Neural progenitor cell (in vitro differentiated cells): ENCODE measurements at regions not wholly inside any gene's neighbourhood (a gene's known extent, or its start where the extent isn't known, plus 50 kb on each side); places are given as distances from the start of the nearest gene placed in this dataset.

Experiments
- DNase-seq: peaks from one replicate; pipeline ENCODE4 v3.0.0-alpha.2; 2016; ENCODE audit warnings: low spot score
- H2AFZ ChIP-seq: fragments of 200-600 bp; sonication (generic); replicated peaks from 2 replicates; pipeline ENCODE4 v1.6.1; 2016; ENCODE audit warnings: antibody characterized with exemption
- H3F3A ChIP-seq: fragments of 200-600 bp; sonication (generic); 2 replicates; pipeline ENCODE4 v1.6.1; 2016; ENCODE audit warnings: antibody characterized with exemption, low read depth
- H3K27ac ChIP-seq: fragments of 200-600 bp; sonication (generic); 2 replicates; pipeline ENCODE4 v1.5.1; 2016; ENCODE audit warnings: mild to moderate bottlenecking
- H3K27me3 ChIP-seq: fragments of 200-600 bp; sonication (generic); 2 replicates; pipeline ENCODE4 v1.6.1; 2016; ENCODE audit warnings: mild to moderate bottlenecking, moderate library complexity
- H3K36me3 ChIP-seq: fragments of 200-600 bp; sonication (generic); 2 replicates; pipeline ENCODE4 v1.5.1; 2016
- H3K4me1 ChIP-seq: fragments of 200-600 bp; sonication (generic); 2 replicates; pipeline ENCODE4 v1.6.1; 2016; ENCODE audit warnings: mixed run types
- H3K4me2 ChIP-seq: fragments of 200-600 bp; sonication (generic); 2 replicates; pipeline ENCODE4 v1.6.1; 2016
- H3K4me3 ChIP-seq: fragments of 200-600 bp; sonication (generic); 2 replicates; pipeline ENCODE4 v1.5.1; 2016
- H3K79me2 ChIP-seq: fragments of 200-600 bp; sonication (generic); 2 replicates; pipeline ENCODE4 v1.6.1; 2016; ENCODE audit warnings: low read depth
- H3K9ac ChIP-seq: fragments of 200-600 bp; sonication (generic); 2 replicates; pipeline ENCODE4 v1.6.1; 2016
- H3K9me3 ChIP-seq: fragments of 200-600 bp; sonication (generic); 2 replicates; pipeline ENCODE4 v1.5.1; 2016; ENCODE audit warnings: low read depth
- H4K20me1 ChIP-seq: fragments of 200-600 bp; sonication (generic); 2 replicates; pipeline ENCODE4 v1.6.1; 2016; ENCODE audit warnings: low read depth
- H3K27ac Mint-ChIP-seq: 3 replicates; pipeline ENCODE4 v1.8.0; 2021; ENCODE audit warnings: mixed read lengths
- H3K27me3 Mint-ChIP-seq: 2 replicates; pipeline ENCODE4 v1.8.0; 2022; ENCODE audit warnings: low read depth, mild to moderate bottlenecking, inconsistent platforms, moderate library complexity, mixed read lengths; ENCODE audit not compliant: insufficient read depth
- H3K36me3 Mint-ChIP-seq: 3 replicates; pipeline ENCODE4 v1.8.0; 2021; ENCODE audit warnings: mixed read lengths
- H3K4me1 Mint-ChIP-seq: 3 replicates; pipeline ENCODE4 v1.8.0; 2021; ENCODE audit warnings: mixed read lengths
- H3K4me3 Mint-ChIP-seq: 3 replicates; pipeline ENCODE4 v1.8.0; 2021; ENCODE audit warnings: mild to moderate bottlenecking, moderate library complexity, mixed read lengths
- H3K9me3 Mint-ChIP-seq: 3 replicates; pipeline ENCODE4 v1.8.0; 2020; ENCODE audit warnings: mixed read lengths
- EZH2 ChIP-seq: fragments of 200-600 bp; sonication (generic); IDR thresholded peaks from 2 replicates; pipeline ENCODE4 v1.6.1; 2017; ENCODE audit warnings: antibody characterized with exemption, mild to moderate bottlenecking, moderate library complexity
- EZH2phosphoT487 ChIP-seq: fragments of 200-600 bp; sonication (generic); IDR thresholded peaks from 2 replicates; pipeline ENCODE4 v1.6.1; 2017; ENCODE audit warnings: antibody characterized with exemption
- TF ChIP-seq, protein P1 (sequence below): fragments of 200-600 bp; sonication (generic); IDR thresholded peaks from 2 replicates; pipeline ENCODE4 v1.5.1; 2017; ENCODE audit warnings: antibody characterized with exemption, mild to moderate bottlenecking

DNA sequence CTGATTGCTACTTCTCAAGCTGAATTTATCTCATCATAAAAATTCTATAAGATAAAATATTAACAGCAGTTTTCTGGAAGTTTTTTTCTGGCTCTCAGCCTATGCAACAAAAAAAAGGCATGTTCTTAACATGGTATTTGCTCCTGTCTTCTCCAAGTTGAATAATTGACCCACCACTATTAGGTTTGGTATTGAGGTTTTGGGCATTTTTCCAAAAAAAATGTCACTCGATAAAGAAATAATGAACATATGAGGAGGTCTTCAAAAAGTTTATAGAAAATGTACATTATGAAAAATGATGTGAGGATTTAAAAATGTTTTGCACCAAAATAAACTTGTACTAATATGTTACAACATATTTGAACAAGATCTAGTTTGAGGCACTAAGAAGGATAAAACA lies 808.6 kb upstream of the RAG2 start:
- H3K36me3 Mint-ChIP-seq = no peaks in the 10 kb centered on the region
- H3K9me3 Mint-ChIP-seq = no peaks in the 10 kb centered on the region
- Histone ChIP-seq H2AFZ (no peak overlapping the region), H3K9me3 (no peaks in the 10 kb centered on the region), H3K27ac (no peak overlapping the region), H4K20me1 (no peaks in the 10 kb centered on the region), H3K36me3 (no peaks in the 10 kb centered on the region), H3K9ac (no peak overlapping the region), H3K4me2 (no peak overlapping the region), H3F3A (no peaks in the 10 kb centered on the region), H3K4me3 (no peak overlapping the region), H3K27me3 (no peaks in the 10 kb centered on the region), H3K4me1 (no peaks in the 10 kb centered on the region), H3K79me2 (no peaks in the 10 kb centered on the region)
- no peak for DNase-seq
- H3K4me1 Mint-ChIP-seq = no peaks in the 10 kb centered on the region
- no peaks in the 10 kb centered on the region for H3K27me3 Mint-ChIP-seq
- H3K27ac Mint-ChIP-seq = no peak overlapping the region
- no peak overlapping the region for H3K4me3 Mint-ChIP-seq
- TF ChIP-seq EZH2 (no peak), EZH2phosphoT487 (no peak)

DNA sequence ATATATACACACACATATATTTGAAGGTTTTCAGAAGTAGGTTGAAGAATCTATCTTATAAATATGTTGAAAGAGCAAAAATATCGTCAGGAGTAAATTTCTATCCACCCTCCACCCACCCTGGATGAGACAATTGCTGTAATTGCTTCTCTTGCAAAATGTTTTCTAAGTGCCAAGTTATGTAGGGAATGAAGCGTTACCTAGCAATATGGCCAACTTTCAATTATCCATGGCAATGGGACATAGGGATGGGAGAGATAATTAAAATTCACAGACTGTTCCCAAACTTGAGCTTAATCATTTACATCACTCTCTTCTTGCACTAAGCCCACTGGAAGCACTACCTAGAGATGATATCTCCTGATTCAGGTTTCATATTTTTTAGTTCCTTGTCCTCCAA lies 806.2 kb upstream of the RAG2 start:
- Histone ChIP-seq H4K20me1 (no peaks in the 10 kb centered on the region), H3K27ac (no peak overlapping the region), H3K27me3 (no peaks in the 10 kb centered on the region), H3K79me2 (no peaks in the 10 kb centered on the region), H2AFZ (no peak overlapping the region), H3F3A (no peaks in the 10 kb centered on the region), H3K9ac (no peak overlapping the region), H3K4me3 (no peak overlapping the region), H3K9me3 (no peaks in the 10 kb centered on the region), H3K4me1 (no peaks in the 10 kb centered on the region), H3K36me3 (no peaks in the 10 kb centered on the region), H3K4me2 (no peak overlapping the region)
- Mint-ChIP-seq H3K4me1 (no peaks in the 10 kb centered on the region), H3K4me3 (no peak overlapping the region), H3K27ac (no peak overlapping the region), H3K9me3 (no peaks in the 10 kb centered on the region), H3K27me3 (no peaks in the 10 kb centered on the region), H3K36me3 (no peaks in the 10 kb centered on the region)
- TF ChIP-seq EZH2phosphoT487 (no peak), EZH2 (no peak)
- TF ChIP-seq, protein P1, sequence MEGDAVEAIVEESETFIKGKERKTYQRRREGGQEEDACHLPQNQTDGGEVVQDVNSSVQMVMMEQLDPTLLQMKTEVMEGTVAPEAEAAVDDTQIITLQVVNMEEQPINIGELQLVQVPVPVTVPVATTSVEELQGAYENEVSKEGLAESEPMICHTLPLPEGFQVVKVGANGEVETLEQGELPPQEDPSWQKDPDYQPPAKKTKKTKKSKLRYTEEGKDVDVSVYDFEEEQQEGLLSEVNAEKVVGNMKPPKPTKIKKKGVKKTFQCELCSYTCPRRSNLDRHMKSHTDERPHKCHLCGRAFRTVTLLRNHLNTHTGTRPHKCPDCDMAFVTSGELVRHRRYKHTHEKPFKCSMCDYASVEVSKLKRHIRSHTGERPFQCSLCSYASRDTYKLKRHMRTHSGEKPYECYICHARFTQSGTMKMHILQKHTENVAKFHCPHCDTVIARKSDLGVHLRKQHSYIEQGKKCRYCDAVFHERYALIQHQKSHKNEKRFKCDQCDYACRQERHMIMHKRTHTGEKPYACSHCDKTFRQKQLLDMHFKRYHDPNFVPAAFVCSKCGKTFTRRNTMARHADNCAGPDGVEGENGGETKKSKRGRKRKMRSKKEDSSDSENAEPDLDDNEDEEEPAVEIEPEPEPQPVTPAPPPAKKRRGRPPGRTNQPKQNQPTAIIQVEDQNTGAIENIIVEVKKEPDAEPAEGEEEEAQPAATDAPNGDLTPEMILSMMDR = no peak
- DNase-seq = no peak

DNA sequence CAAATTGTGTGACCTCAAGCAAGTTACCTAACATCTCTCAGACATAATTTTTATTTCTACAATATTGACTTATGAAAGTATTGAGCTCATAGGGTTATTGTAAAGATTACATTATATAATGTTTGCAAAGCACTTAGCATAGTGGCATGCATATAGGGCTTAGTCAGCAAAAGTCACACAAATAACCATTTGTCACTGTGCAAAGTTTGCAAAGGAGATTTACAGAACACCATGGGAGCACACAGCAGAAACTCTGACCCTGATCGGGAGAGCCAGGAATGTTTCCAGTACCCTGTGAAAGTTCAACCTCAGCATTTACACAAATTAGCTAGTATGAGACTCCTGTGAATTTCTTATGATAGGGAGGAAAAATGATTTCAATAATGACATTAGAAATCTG lies 804.6 kb upstream of the RAG2 start:
- H3K4me3 ChIP-seq = no peak overlapping the region

DNA sequence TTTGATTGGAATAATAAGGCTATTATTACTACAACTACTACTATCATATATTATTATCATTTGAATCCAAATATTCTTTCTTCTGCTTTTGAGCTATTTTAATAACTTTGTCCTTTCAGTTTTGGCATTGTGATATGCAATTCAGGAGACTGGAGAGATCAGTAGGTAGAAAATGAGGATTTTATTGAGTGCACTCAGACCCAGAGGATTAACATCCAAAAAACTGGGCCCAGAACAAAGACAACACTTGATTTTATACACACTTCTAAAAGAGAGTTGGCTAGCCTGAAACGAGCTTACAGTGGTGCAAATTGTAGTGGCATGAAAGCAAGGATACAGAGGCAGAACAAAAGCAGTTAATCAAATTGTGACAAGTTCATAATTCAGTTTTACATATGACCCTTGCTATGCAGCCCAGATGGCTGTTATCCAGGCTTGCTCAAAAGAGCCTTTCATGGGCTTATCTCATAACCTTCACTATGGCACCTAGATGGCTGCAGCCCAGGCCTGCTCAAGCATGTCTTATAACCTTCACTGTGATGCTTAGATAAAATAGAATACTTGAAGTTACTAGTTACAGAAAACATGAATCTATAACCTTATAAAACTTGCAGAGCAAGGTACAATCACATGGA lies 796.3 kb upstream of the RAG2 start:
- Histone ChIP-seq H3K9me3 (peaks cover 23% of the 10 kb centered on the region), H3K4me2 (no peak overlapping the region), H3F3A (no peaks in the 10 kb centered on the region), H3K27ac (no peak overlapping the region), H3K36me3 (peaks cover 3% of the 10 kb centered on the region), H3K27me3 (no peaks in the 10 kb centered on the region), H3K4me3 (no peak overlapping the region), H4K20me1 (no peaks in the 10 kb centered on the region), H2AFZ (no peak overlapping the region), H3K79me2 (no peaks in the 10 kb centered on the region), H3K9ac (no peak overlapping the region), H3K4me1 (no peaks in the 10 kb centered on the region)
- no peaks in the 10 kb centered on the region for H3K36me3 Mint-ChIP-seq
- TF ChIP-seq EZH2phosphoT487 (no peak), EZH2 (no peak)
- TF ChIP-seq, protein P1 = no peak
- DNase-seq = no peak
- no peaks in the 10 kb centered on the region for H3K4me1 Mint-ChIP-seq
- no peak overlapping the region for H3K4me3 Mint-ChIP-seq
- peaks cover 18% of the 10 kb centered on the region for H3K9me3 Mint-ChIP-seq
- H3K27ac Mint-ChIP-seq = no peak overlapping the region
- H3K27me3 Mint-ChIP-seq = no peaks in the 10 kb centered on the region

More for the DNA sequence above, 804.6 kb upstream of the RAG2 start:
- Mint-ChIP-seq H3K36me3 (no peaks in the 10 kb centered on the region), H3K4me1 (no peaks in the 10 kb centered on the region), H3K9me3 (no peaks in the 10 kb centered on the region), H3K27ac (no peak overlapping the region), H3K4me3 (no peak overlapping the region), H3K27me3 (no peaks in the 10 kb centered on the region)
- Histone ChIP-seq H3K4me1 (no peaks in the 10 kb centered on the region), H2AFZ (no peak overlapping the region), H3K9me3 (no peaks in the 10 kb centered on the region), H3K4me2 (no peak overlapping the region), H3F3A (no peaks in the 10 kb centered on the region), H3K27ac (no peak overlapping the region), H4K20me1 (no peaks in the 10 kb centered on the region), H3K36me3 (no peaks in the 10 kb centered on the region), H3K79me2 (no peaks in the 10 kb centered on the region), H3K9ac (no peak overlapping the region), H3K27me3 (no peaks in the 10 kb centered on the region)
- no peak for DNase-seq
- TF ChIP-seq, protein P1 = no peak
- TF ChIP-seq EZH2 = no peak
- TF ChIP-seq EZH2phosphoT487 = no peak
